ACC112 (cell line): ENCODE measurements at regions not wholly inside any gene's neighbourhood (a gene's known extent, or its start where the extent isn't known, plus 50 kb on each side); places are given as distances from the start of the nearest gene placed in this dataset.

Source experiments
- H2AFZ ChIP-seq: fragments of 200-600 bp; sonication (generic); one replicate; pipeline ENCODE4 v1.6.0; 2017; ENCODE audit warnings: antibody characterized with exemption, low read length; ENCODE audit not compliant: unreplicated experiment
- H3K27ac ChIP-seq: fragments of 200-600 bp; sonication (generic); 2 replicates; pipeline ENCODE4 v1.5.1; 2014; ENCODE audit warnings: low read depth, mild to moderate bottlenecking, antibody characterized with exemption, low read length, moderate library complexity
- H3K27me3 ChIP-seq: fragments of 200-600 bp; sonication (generic); 2 replicates; pipeline ENCODE4 v1.6.1; 2014; ENCODE audit warnings: mild to moderate bottlenecking, antibody characterized with exemption, low read length, moderate library complexity, mixed read lengths; ENCODE audit not compliant: insufficient read depth
- H3K36me3 ChIP-seq: fragments of 200-600 bp; sonication (generic); 2 replicates; pipeline ENCODE4 v1.6.1; 2016; ENCODE audit warnings: mild to moderate bottlenecking, antibody characterized with exemption, low read length, moderate library complexity, mixed read lengths; ENCODE audit not compliant: insufficient read depth
- H3K4me1 ChIP-seq: fragments of 200-600 bp; sonication (generic); one replicate; pipeline ENCODE4 v1.6.1; 2016; ENCODE audit warnings: low read length, mixed read lengths; ENCODE audit not compliant: insufficient read depth, unreplicated experiment, control insufficient read depth
- H3K4me3 ChIP-seq: fragments of 200-600 bp; sonication (generic); 2 replicates; pipeline ENCODE4 v1.5.1; 2014; ENCODE audit warnings: mild to moderate bottlenecking, low read depth, low read length
- H3K79me2 ChIP-seq: fragments of 200-600 bp; sonication (generic); one replicate; pipeline ENCODE4 v1.6.0; 2016; ENCODE audit warnings: low read length; ENCODE audit not compliant: control insufficient read depth, unreplicated experiment, insufficient read depth

GRCh38 chr17:15090533-15090932 lies 174.6 kb downstream of the PMP22 start:
- Histone ChIP-seq H3K4me1 (no peaks in the 10 kb centered on the region), H3K36me3 (no peaks in the 10 kb centered on the region), H3K79me2 (no peaks in the 10 kb centered on the region), H3K4me3 (no peak overlapping the region), H3K27ac (no peak overlapping the region), H2AFZ (no peak overlapping the region), H3K27me3 (peaks cover 80% of the 10 kb centered on the region)

GRCh38 chr17:15087946-15088345 lies 177.2 kb downstream of the PMP22 start:
- H3K4me1 ChIP-seq = no peaks in the 10 kb centered on the region

GRCh38 chr17:15086776-15087295 lies 178.3 kb downstream of the PMP22 start:
- H2AFZ ChIP-seq = no peak overlapping the region
- no peak overlapping the region for H3K4me3 ChIP-seq
- peaks cover 84% of the 10 kb centered on the region for H3K27me3 ChIP-seq

More at GRCh38 chr17:15087946-15088345, 177.2 kb downstream of the PMP22 start:
- Histone ChIP-seq H3K27me3 (peaks cover 82% of the 10 kb centered on the region), H3K36me3 (no peaks in the 10 kb centered on the region), H3K4me3 (no peak overlapping the region), H2AFZ (no peak overlapping the region), H3K79me2 (no peaks in the 10 kb centered on the region), H3K27ac (no peak overlapping the region)

GRCh38 chr17:15085890-15086677 lies 179.0 kb downstream of the PMP22 start:
- Histone ChIP-seq H3K36me3 (no peaks in the 10 kb centered on the region), H2AFZ (no peak overlapping the region), H3K27me3 (peaks cover 77% of the 10 kb centered on the region), H3K79me2 (no peaks in the 10 kb centered on the region), H3K4me3 (no peak overlapping the region), H3K4me1 (no peaks in the 10 kb centered on the region), H3K27ac (no peak overlapping the region)

More at GRCh38 chr17:15086776-15087295, 178.3 kb downstream of the PMP22 start:
- Histone ChIP-seq H3K4me1 (no peaks in the 10 kb centered on the region), H3K27ac (no peak overlapping the region), H3K36me3 (no peaks in the 10 kb centered on the region), H3K79me2 (no peaks in the 10 kb centered on the region)

GRCh38 chr17:15083225-15083624 lies 181.9 kb downstream of the PMP22 start:
- Histone ChIP-seq H3K36me3 (no peaks in the 10 kb centered on the region), H3K79me2 (no peaks in the 10 kb centered on the region), H2AFZ (no peak overlapping the region), H3K4me3 (no peak overlapping the region), H3K27ac (no peak overlapping the region), H3K27me3 (peaks cover 71% of the 10 kb centered on the region), H3K4me1 (no peaks in the 10 kb centered on the region)

- peaks cover 59% of the 10 kb centered on the region for H3K27me3 ChIP-seq
- no peak overlapping the region for H2AFZ ChIP-seq
- no peak overlapping the region for H3K27ac ChIP-seq
- no peak overlapping the region for H3K4me3 ChIP-seq
- H3K79me2 ChIP-seq = no peaks in the 10 kb centered on the region
- no peaks in the 10 kb centered on the region for H3K4me1 ChIP-seq
- no peaks in the 10 kb centered on the region for H3K36me3 ChIP-seq
Observed at GRCh38 chr17:15081008-15081407, 184.1 kb downstream of the PMP22 start.

- H3K27me3 ChIP-seq = peaks cover 36% of the 10 kb centered on the region
- H3K27ac ChIP-seq = no peak overlapping the region
- H3K4me1 ChIP-seq = no peaks in the 10 kb centered on the region
Observed at GRCh38 chr17:15078570-15078969, 186.6 kb downstream of the PMP22 start.

GRCh38 chr17:15076991-15077663 lies 188.0 kb downstream of the PMP22 start:
- Histone ChIP-seq H3K27me3 (peaks cover 35% of the 10 kb centered on the region), H3K27ac (no peak overlapping the region), H3K79me2 (no peaks in the 10 kb centered on the region), H3K36me3 (no peaks in the 10 kb centered on the region), H3K4me1 (no peaks in the 10 kb centered on the region), H2AFZ (no peak overlapping the region), H3K4me3 (no peak overlapping the region)

More at GRCh38 chr17:15078570-15078969, 186.6 kb downstream of the PMP22 start:
- H3K79me2 ChIP-seq = no peaks in the 10 kb centered on the region
- no peak overlapping the region for H3K4me3 ChIP-seq
- no peaks in the 10 kb centered on the region for H3K36me3 ChIP-seq
- H2AFZ ChIP-seq = no peak overlapping the region

GRCh38 chr17:15051933-15052332 lies 213.2 kb downstream of the PMP22 start:
- Histone ChIP-seq H3K36me3 (no peaks in the 10 kb centered on the region), H3K27ac (no peak overlapping the region), H2AFZ (no peak overlapping the region), H3K79me2 (no peaks in the 10 kb centered on the region), H3K27me3 (peaks cover 34% of the 10 kb centered on the region), H3K4me3 (no peak overlapping the region), H3K4me1 (no peaks in the 10 kb centered on the region)

GRCh38 chr17:15049795-15050160 lies 215.3 kb downstream of the PMP22 start:
- Histone ChIP-seq H3K4me3 (no peak overlapping the region), H3K4me1 (no peaks in the 10 kb centered on the region), H3K36me3 (no peaks in the 10 kb centered on the region), H3K79me2 (no peaks in the 10 kb centered on the region), H3K27me3 (peaks cover 34% of the 10 kb centered on the region), H3K27ac (no peak overlapping the region), H2AFZ (no peak overlapping the region)
